ENCODE measurements at regions not wholly inside any gene's neighbourhood (a gene's known extent, or its start where the extent isn't known, plus 50 kb on each side); places are given as distances from the start of the nearest gene placed in this dataset.

DNA sequence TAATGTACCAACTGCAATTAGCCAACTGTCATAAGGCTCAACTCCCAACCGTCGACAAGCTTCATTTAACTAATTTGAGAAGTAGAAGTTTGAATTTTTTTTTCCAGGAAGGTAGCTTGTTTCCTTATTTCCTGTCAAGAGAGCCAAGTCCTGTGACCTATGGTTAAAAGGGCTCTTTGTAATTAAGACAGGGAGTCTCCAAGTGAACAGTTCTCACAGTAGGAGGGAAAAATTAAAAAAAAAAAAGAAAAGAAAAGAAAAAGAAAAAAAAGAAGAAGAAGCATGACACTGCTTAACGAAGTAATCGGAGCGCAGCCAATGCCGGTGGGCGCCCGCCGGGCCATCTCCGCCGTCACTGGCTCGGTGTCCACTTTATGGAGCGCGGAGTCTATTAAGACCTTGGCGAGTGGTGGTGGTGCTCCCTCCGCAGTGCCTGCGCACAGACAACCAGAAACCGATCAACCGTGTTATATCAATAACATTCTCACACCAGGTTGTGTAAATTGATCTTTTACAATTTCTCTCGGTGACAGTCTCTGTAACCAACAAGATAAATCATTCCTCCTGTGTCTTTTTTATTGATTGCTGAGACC is 197.2 kb upstream of the POU3F3 start:
- no peak for DNase-seq

- DNase-seq, result peak; percentile 16 to 23
Measured at GRCh38 chr2:104658144-104658835, 195.6 kb upstream of the POU3F3 start.

- no peak for DNase-seq
Measured at GRCh38 chr2:104658904-104659591, 194.9 kb upstream of the POU3F3 start.

- no peak for DNase-seq
Measured at GRCh38 chr2:104660991-104661390, 192.9 kb upstream of the POU3F3 start.

GRCh38 chr2:104664672-104665071 is 189.2 kb upstream of the POU3F3 start:
- DNase-seq, result no peak

GRCh38 chr2:104668631-104669030 is 185.3 kb upstream of the POU3F3 start:
- DNase-seq, result no peak

GRCh38 chr2:104673225-104673624 is 180.7 kb upstream of the POU3F3 start:
- no peak for DNase-seq

DNA sequence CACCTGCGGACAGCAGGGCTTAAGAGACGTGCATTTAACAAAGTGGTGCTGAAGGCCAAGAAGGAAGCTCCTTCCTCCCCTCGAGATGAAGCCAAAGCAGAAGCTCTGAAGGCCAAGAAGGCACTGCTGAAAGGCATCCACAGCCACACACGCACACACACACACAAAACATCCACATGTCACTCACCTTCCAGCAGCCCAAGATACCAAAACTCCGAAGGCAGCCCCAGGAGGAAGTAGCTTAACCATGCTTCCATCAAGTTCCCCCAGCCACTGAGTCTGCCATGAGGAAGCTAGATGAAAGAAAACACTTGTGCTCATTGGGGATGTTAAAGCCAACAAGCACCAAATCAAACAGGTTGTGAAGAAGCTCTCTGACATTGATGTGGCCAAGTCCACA is 175.7 kb upstream of the POU3F3 start:
- DNase-seq, result no peak

- DNase-seq, result no peak
Measured at GRCh38 chr2:104685591-104685990, 168.3 kb upstream of the POU3F3 start.

DNA sequence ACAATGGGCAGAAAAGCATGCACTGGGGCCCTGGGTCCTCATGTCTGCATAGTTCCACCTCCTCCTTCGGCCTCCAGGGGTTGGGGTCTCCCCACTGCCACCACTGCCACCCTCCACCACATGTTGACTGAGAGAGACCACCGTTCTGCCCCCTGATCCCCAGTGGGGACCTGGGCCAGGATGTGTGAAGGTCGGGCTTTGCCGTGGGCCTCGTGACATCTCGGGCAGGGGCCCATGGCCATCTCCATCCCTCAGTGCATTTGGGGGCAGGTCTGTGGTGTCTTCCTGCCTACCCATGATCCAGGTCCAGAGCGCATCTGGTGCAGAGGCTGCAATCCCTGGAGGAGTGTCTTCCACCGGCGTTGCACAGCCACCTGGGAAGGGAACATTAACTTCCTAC is 166.8 kb upstream of the POU3F3 start:
- DNase-seq, result no peak

DNA sequence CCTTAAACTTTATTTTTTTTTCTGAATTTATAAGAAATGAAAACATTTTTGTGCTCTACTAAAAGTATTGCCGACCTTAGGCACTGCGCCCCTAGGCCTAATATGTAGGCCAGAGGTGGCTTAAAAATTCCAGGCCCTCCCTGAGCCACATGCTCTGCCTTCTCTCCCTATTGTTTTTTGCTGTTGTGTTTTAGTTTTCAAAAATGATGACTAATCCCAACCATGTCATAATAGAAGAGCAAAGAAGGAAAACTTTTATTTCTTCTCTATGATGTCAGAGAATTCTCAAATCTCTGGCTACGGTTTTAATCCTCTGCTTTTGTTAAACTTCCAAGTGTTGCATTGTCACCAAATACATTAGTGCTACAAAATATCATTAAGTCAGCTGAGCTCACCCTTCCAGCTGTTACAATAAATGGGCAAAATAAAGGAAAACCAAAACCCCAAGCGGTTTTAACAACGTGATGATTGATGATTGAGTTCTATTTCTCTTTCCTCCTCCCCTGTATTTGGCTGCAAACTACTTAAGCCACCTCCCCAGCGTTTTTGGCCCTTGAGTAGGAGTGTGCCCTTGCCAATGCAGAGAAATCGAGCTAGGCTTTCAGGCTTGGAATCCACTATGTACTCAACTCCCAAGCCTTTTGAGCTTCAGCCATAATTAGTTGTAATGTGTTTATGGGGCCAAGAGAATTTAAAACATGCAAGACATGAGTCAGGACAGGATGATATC is 163.5 kb upstream of the POU3F3 start:
- DNase-seq, result no peak

- no peak for DNase-seq
Measured at GRCh38 chr2:104698276-104698675, 155.6 kb upstream of the POU3F3 start.

- no peak for DNase-seq
Measured at GRCh38 chr2:104701411-104701911, 152.5 kb upstream of the POU3F3 start.

DNA sequence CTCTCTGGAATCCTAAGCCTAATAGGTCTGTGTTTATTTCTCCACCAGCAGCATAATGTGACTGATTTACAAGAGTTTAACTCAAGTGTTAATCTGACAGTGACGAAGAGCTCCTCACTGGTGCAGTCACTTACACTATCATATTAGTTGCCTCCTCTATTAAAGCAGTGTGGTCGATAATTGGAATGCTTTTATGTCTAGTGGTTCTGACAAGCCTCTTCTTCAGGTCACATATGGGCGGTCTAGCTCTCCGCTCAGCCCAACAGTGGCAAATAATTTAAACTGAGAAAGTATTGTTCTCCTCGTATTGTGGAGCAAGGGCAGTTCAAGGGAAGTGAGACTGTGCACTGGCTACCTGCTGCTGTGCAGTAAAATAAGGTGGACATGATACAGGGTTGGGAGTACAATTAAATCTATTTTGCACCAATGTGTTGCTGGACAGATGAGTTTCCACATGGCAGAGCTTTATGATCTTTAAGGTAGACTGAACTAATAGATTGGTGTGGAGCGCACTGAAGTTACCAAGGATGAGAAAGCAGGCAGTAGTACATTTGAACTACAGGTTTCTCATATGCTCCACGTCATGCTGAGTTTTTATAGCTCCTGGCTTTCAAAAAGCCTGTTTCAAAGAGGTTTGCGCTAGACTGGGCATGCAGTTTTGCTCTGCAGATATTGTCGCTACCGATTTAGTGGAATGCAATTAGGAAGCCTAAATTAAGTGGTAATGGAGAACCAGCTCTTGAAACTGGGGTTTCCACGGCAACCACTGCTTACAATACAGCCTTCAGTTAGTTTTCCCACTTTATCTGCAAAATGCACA is 151.7 kb upstream of the POU3F3 start:
- no peak for DNase-seq

DNA sequence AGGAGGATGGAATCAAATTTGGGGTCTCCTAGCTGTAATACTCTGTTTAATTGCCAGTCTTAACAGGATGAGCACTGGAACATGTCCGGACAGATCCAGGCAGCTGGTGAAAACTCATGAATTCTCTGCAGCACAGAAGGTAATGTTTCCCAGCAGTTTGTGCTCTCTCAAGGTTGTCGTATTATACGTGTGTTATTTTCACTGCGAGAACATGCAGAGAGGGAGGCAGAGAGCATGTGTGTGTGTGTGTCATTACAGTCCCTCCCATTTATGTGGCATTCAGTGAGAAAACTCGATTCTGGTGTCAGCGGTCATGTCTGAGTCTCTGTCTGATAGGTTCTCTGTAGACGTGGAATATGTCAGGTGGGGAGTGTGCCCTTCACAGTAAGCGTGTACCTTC is 150.2 kb upstream of the POU3F3 start:
- DNase-seq, result no peak

DNA sequence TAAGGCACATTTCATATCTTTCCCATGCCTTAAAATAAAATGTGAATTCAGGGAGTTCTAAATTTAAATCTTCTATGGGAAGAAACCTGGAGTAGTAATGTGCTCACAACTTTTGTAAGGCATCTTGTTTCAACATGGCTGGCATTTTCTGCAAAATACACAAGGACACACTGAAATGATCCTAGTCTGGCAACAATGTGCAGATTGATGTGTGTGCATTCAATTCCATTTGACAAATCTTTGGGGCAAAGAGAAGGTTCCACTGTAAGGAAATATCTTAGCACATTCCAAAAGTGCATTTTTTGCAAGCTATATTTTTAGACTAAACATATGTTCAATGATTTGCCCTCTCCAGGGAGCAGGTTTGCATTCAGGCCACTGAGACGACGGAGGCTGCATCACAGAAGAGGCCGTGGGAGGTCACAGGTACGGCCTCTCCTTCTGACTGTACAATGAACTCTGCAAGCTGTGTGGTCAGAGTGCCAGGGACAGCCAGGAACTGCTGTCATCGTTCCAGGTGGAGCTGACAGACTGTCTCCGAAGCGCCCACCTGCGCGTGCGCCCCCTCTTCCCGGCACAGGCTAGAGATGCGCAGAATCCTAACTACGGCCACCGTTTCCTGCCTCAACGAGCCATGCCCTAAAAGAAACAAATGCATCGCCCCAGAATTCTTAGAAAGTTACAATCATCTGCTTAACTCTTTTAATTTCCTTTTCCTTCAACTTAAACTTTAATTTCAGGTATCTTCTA is 149.2 kb upstream of the POU3F3 start:
- no peak for DNase-seq

DNA sequence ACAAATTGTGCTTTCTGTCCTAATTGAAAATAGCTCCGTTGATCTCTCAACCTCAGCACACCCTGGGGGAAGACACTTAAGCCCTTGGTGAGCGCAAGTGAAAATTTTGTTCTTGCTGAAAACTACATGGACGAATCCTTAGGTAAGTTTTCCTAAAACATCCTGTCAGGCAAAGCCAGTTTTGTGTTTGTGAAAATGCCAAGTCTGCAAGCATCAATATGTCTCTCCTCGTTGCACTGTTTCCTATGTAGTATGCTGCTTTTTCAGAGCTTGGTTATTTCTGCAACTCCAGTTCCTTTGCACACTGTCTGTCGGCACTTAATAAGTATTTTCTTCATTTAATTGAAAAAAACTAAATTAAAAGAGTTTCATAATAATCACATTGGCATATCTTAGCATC is 146.9 kb upstream of the POU3F3 start:
- DNase-seq, result no peak

DNA sequence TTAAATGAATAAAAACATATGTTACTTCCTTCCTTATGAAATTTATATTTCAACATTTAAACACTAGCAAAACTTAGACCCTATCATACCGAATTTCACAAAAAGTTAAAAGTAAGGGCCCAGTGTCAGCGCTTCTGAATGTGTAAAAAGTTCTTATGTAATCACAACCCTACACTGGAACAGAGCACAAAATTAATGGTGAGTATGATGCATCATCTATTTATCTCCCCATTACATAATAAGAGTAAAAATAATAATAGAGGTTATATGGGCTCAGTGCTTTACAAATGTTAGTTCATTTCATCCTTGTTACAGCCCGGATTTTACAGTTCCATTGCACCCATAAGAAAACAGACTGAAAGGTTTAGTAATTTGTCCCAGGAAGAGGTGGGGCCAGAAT is 144.9 kb upstream of the POU3F3 start:
- DNase-seq, result no peak

DNA sequence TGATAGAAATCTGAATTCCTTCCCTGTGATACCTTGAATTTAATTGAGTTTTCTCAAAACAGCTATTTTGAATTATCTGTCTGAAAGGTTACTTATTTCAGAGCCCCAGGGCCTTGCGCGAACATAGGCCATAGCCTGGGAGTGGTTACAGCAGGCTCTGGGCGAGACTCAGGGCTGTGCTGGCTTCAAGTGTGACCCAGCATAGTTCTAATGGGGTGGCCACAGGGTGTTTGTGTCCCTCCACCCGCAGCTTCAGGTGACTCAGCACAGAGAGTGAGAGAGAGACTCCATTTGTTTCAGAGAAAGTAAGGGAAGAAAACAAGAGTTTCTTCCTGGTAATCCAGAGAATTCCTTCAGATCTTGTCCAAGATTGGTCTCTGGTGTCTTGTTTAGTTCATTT is 137.9 kb upstream of the POU3F3 start:
- DNase-seq, result no peak

GRCh38 chr2:104733226-104733943 is 120.5 kb upstream of the POU3F3 start:
- peak; percentile 38 to 51 for DNase-seq

DNA sequence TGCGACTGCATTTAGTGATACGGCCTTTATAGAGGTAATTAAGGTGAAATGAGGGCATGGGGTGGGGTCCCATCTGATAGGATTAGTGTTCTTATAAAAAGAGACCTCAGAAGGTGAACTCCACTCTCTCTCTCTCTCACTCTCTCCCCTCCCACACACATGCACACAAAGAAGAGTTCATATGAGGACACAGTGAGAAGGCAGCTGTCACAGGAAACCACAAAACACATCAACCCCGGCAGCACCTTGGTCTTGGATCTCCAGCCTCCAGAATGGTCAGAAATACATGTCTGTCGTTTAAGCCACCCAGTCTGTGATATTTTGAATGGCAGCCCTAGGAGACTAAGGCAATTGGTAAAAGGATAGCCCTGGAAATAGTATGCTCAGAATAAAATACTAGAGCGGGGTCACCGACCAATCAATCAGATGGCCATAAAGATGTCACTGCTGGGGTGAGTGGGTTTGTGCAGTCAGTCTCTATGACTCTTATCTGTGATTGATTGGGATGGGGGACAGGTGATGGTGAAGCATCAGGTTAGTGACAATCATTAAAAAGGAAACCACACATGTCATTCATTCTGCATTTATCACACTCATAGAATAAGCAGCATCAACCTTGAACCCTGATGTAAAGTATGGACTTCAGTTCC is 118.9 kb upstream of the POU3F3 start:
- peak in 1 of 2 experiments; percentile 19 for DNase-seq
